Kidney epithelial cell (primary cell): ENCODE measurements at regions not wholly inside any gene's neighbourhood (a gene's known extent, or its start where the extent isn't known, plus 50 kb on each side); places are given as distances from the start of the nearest gene placed in this dataset.

Source experiments
- DNase-seq: peaks from one replicate; pipeline ENCODE4 v3.0.0-alpha.2; 2010; ENCODE audit warnings: low read depth
- H3K27me3 ChIP-seq: 2 replicates; pipeline ENCODE4 v1.6.0; 2011; ENCODE audit warnings: low read length; ENCODE audit not compliant: control insufficient read depth, insufficient read depth
- H3K36me3 ChIP-seq: 2 replicates; pipeline ENCODE4 v1.5.1; 2011; ENCODE audit warnings: low read length; ENCODE audit not compliant: control insufficient read depth, insufficient read depth
- H3K4me3 ChIP-seq: 2 replicates; pipeline ENCODE4 v1.5.1; 2011; ENCODE audit warnings: low read depth, mild to moderate bottlenecking, control low read depth, low read length
- CTCF ChIP-seq: IDR thresholded peaks from 2 replicates; pipeline ENCODE4 v1.5.1; 2011; ENCODE audit warnings: mild to moderate bottlenecking, moderate library complexity, low read length, control low read depth, inconsistent platforms; ENCODE audit not compliant: insufficient read depth, poor library complexity, severe bottlenecking

GRCh38 chrX:137982472-137983172, 416.7 kb downstream of the ZIC3 start:
- no peak for TF ChIP-seq CTCF
- Histone ChIP-seq H3K4me3 (no peak overlapping the region), H3K36me3 (no peaks in the 10 kb centered on the region), H3K27me3 (no peaks in the 10 kb centered on the region)
- no peak for DNase-seq

GRCh38 chrX:137988470-137988869, 422.5 kb downstream of the ZIC3 start:
- TF ChIP-seq CTCF, result no peak
- Histone ChIP-seq H3K4me3 (no peak overlapping the region), H3K36me3 (no peaks in the 10 kb centered on the region), H3K27me3 (no peaks in the 10 kb centered on the region)
- DNase-seq, result no peak

- DNase-seq, result no peak
- no peak overlapping the region for H3K4me3 ChIP-seq
- no peak for TF ChIP-seq CTCF
- no peaks in the 10 kb centered on the region for H3K36me3 ChIP-seq
- no peaks in the 10 kb centered on the region for H3K27me3 ChIP-seq
These were observed 432.7 kb downstream of the ZIC3 start for GRCh38 chrX:137998619-137999018.

GRCh38 chrX:137999071-137999470, 433.1 kb downstream of the ZIC3 start:
- Histone ChIP-seq H3K4me3 (no peak overlapping the region), H3K36me3 (no peaks in the 10 kb centered on the region), H3K27me3 (no peaks in the 10 kb centered on the region)
- TF ChIP-seq CTCF, result no peak
- DNase-seq, result no peak

- Histone ChIP-seq H3K36me3 (no peaks in the 10 kb centered on the region), H3K27me3 (no peaks in the 10 kb centered on the region), H3K4me3 (no peak overlapping the region)
- no peak for DNase-seq
- no peak for TF ChIP-seq CTCF
These were observed 433.6 kb downstream of the ZIC3 start for GRCh38 chrX:137999552-137999951.

- no peaks in the 10 kb centered on the region for H3K27me3 ChIP-seq
- no peak for DNase-seq
- no peaks in the 10 kb centered on the region for H3K36me3 ChIP-seq
- no peak for TF ChIP-seq CTCF
- H3K4me3 ChIP-seq, result no peak overlapping the region
These were observed 435.3 kb downstream of the ZIC3 start for GRCh38 chrX:138001226-138001625.
